GM19455 (cell line): ENCODE measurements at regions not wholly inside any gene's neighbourhood (a gene's known extent, or its start where the extent isn't known, plus 50 kb on each side); places are given as distances from the start of the nearest gene placed in this dataset.

ENCODE experiments used
- ATAC-seq: cut with Tn5 transposase; IDR thresholded peaks from one replicate; pipeline ENCODE4 v1.9.1; 2021; ENCODE audit not compliant: unreplicated experiment

DNA sequence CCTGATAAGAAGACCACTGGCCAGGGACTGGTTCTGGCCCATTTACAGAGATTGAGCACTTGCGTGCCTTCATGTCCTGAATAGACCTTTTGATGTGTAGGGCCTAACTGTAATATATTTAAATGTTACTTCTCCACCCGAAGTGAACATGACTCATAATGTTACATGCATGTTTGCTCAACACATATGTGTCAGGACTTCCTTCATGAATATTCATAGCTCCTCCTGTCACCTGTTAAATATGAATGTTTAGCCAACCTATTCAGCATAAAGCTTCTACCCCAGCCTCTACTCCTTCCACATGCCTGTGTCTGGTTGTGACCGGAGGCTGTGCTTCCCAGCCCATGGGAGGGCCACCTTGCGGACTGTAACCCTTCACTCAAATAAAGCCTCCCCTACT, 457.5 kb downstream of the IRX1 start:
- ATAC-seq, result no peak

DNA sequence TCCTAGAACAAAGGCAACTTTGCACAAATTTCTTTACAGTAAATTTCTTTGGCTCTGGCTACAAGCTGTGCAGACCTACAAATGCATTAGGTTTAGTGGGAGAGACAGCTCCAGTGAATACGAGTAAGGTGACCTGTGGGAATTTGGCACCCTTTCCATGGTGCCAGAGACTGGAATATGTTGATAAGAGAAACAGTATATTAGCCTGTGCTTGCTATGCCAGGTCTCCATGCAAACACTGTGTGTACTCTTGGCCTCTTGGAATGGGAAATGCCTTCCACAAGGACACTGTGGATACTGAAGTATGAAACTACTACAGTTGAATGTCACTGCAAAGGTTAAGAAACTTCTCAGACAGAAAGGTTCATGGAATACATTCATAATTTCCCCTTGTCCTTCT, 458.5 kb downstream of the IRX1 start:
- no peak for ATAC-seq

DNA sequence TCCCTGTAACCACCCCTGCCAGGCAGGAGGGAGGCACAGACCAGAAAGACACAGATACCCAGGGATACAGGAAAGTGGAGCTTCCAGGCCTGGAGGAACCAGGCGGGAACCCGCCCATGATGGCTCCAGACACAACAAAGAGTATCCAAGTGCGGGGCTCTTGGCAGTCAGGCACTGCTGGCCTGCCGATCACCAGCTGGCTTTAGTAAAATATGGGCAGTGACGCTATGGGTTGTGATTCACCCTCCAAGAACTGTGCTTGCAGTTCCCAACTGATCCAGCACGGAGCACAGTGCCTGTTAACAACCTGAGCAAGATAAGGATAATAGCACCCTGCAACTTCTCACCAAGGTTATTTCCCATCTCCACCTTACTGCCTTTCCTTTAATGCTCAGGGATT, 463.3 kb downstream of the IRX1 start:
- no peak for ATAC-seq

DNA sequence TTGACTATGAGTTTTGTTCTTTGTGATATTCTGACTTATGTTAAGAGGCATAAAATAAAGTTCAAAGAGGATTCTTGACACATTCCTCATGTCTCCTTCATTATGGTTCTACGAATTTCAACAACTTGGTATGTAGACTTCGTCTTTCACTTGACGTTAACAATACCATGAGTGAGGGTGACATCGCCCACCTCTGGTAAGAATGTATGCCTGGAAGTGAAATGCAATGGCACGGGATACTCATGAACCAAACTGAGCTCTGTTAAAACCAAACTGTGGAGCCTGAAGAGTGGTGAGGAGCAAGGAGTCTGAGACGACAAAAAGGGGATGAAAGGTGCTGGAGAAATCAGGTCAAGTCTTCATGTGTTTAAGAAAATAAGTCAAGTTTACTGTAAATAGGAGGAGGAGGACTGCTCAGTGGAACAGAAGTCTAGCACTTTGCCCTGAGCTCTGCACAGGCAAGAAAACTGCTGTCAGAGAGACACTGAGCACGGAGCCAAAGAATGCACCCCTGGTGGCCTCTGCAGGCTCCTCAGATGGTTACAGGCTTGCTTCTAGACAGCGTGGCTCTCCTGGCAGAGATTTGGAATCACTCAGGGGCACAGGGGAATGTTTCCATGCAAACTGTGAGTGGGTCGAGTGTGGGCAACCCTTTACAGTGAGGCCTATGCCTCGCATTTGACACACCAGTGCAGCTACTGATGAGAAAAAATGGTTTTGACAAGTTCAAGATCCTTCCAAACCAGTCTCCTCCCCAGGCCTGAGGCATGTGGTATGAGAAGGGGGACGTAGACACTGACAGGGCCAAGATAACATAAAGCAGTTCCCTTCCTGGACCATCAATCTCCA, 470.1 kb downstream of the IRX1 start:
- no peak for ATAC-seq

DNA sequence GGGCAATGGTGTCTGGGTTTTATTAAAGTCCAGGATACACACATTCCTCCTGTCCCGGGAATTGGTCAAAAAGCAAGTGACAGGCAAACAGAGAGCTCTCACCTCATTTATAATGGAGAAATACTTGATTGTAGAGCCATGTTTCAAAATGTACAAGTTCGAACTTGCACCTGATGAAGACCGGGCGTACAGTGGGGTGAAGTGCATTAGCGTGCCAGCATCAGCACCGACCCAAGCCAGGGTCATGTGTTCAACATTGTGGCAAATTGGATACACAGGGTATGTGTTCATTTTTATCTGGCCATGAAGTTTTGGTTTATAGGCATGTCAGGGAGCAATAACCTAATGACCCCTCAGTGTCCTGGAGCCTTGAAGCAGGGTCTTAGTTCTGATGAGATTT, 472.5 kb downstream of the IRX1 start:
- ATAC-seq, result no peak

DNA sequence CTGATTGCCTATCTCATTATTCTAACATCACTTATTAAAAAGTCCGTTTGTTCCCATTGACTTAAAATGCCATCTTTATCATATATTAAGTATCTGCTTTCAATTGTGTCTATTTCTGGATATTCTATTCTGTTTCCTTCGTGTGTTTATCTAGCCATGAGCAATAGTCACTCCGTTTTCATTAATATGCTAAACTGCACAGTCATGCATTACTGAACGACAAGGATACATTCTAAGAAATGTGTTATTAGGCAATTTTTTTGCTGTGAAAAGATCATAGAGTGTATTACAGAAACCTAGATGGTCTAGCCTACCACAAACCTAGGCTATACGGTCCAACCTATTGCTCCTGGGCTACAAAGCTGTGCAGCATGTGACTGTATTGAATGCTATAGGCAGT, 482.9 kb downstream of the IRX1 start:
- no peak for ATAC-seq

DNA sequence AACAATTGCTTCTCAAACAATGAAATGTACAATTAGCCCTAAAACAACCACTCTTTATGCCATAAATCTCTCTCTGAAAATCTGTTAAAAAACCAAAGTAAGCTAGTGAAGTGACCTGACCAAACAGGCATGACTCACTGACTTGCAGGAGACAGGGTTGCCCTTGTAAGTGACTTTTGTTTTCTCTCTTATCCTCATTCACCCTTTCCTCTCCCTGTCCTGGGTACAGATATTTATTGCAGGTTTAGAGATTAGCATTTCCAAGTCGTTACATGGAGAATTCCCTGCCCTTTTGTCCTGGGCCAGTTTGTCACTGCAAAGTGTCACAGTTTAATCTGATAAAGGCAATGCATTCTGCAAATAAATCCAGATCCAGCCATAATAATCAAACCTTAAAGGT, 484.2 kb downstream of the IRX1 start:
- ATAC-seq, result no peak

DNA sequence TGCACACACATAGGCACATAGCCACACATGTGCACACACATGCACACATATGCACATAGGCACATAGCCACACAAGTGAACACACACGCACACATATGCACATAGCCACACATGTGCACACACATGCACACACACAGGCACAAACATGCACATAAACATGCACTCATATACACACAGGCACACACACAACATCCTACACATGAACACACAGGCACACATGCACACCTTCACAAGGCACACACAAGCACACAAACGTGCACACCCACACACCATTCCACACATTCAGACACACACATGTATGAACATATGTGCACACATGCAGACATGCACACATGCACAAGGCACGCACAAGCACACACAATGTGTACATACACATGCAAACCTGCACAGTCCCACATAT, 484.7 kb downstream of the IRX1 start:
- no peak for ATAC-seq

DNA sequence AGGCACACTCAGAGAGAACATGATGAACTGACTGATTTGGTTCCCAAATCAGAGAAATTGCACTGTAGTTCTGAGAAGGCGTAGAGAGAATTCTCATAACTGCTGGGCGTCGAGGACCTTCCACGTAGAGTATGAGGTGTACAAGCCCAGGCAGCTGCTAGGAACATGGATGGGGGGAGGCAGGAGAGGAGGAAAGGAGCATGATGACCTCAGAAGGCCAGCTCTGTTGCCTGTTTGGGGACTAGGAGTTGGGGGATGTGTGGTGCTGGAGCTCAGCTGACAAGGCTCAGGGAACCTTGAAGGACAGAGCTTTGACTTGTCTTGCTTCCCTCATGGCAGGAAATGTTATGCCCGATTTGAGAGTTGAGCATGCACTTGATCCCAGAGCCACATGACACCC, 485.4 kb downstream of the IRX1 start:
- no peak for ATAC-seq

DNA sequence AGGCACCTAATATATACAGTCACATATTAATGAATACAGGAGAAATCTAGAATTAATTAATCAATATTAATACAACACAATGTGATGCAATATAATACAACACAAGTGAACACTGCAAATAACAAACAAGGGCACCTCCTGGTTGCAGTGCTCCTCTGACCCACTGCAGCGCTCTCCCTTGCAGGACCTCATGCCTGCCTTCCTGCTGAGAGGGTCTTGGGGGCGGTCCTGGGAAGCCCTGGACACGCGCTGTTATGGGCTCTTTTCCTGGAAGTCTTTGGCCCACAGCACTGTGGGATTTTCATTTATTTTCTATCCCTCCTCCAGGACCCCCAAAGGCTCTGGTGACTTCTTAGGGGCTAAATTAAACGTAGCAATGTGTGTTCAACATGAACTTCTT, 485.8 kb downstream of the IRX1 start:
- ATAC-seq, result no peak

DNA sequence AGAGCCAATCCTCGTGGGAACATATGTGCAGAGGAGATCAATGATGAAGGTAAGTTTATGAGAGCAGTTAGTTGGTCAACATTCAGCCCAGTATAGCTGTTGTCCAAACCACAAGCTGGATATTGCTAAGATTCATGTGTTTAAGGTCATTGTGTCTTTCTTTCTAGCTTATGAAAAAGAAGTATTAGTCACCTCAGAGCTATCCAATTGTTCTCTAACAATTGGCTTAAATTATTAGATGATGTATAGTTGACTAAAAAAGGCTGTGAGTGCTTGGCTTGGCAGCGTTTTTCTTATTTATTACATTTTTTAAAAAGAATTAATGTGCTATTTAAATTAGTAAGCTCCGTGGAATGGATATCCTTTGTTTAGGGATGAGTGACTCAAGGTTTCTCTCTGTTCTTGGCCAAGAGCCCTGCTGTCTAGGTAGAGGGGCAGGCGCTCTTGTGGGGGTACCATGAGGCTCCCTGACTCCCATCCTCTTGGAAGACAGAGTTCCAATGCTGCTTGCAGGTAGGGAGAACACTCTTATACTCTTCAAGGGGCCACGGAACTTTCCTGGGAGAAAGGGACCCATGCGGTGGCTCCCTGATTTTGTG, 487.4 kb downstream of the IRX1 start:
- no peak for ATAC-seq

DNA sequence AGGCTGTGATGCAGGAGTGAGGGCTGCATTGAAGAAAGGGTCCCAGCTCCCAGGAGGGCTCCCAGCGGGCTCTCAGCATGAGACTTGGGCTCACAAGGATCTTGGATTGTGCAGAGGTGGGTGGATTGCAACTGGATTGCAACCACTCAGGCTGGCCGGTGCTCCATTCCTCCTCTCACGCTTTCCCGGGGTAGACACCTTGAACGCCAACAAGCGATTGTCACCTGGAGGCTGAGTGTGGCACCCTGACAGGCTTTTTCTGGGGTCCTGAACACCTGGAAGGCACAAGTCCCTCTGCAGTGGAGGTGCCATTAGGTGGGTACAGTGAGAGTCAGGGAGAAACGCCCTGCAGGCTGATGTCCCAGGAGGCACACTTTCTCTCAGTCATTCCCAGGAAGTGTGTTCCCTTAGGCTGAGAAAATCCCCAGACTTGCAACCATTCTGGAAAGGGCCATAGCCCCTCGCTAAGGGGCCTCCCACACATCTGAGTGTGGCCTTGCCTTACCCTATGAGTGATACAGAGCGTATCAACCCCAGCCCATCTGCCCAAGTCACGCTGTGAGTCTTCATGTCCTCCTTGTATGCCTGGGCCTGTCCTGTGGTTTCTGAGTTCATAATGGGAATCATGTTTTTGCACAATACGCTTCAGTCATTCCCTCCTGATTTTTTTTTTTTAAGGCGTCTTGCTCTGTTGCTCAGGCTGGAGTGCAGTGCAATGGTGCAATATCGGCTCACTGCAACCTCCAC, 488.1 kb downstream of the IRX1 start:
- no peak for ATAC-seq

DNA sequence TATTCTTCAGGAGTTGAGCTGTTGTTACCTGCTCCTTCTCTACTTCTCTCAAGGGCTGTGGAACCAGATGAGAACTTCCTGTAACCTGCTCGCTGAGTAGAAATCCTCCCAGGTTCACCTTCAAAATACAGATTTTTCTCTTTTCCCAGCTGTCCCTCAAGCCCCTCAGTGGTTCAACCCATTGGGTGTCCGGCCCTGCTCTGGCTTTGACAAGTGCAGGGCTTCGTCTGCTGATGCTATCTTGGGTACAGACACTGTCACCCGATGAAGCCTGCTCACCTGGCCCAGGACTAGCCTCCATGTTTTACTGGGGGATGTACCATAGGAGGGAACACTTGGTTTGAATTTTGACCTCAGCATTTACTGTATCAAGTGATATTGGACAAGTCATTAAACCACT, 490.4 kb downstream of the IRX1 start:
- ATAC-seq, result no peak

DNA sequence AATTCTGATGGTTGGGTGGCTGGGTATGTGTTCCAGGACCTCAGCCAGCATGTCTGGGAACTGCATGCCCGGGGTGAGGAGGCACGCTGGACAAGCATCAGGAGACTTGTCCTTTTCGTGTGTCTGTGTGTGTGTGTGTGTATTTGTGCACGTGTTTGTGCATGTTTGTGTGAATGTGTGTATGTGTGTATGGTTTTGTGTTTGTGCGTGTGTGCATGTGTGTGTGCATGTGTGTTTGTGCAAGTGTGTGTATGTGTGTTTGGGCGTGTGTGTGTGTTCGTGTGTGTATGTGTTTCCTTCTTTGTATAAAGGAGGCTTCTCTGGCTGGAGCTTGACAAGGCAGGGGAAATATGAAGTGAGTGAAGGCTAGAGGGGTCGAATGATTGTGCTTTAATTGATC, 491.5 kb downstream of the IRX1 start:
- no peak for ATAC-seq

DNA sequence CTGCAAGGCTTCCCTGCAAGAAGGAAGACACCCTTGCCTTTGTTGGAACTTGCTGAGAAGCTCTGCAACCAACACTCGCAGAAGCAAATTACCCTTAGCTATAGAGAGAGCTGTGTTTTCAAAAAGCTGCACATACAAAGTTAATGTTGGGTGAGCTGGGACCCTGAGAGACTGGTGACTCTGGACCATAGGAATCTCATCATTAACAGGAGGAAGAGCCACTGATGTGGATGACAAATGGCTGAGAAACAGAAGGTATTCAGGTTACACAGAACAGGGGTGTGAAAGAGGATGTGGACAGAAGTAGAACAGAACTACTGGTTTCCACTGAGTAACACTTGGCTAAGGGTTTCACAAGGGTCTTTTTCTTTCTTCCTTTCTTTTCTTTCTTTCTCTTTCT, 493.5 kb downstream of the IRX1 start:
- no peak for ATAC-seq

DNA sequence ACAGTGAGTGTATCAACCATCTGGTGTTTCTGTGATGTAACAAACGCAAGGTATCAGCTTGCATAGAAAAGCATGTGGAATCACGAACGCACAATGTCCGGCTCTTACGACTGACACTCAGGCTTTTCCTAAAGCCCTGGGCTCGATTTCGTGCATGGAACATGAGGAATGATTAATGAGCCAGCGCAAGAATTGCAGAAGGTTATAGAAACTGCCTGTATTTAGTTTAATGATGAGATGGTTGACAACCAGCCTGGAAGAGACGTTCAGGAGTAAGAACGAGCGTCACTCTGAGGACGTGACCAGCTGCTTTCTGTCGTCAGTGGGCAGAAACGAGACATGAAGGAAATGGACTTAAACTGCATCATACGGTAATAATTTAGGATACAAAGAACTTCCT, 497.6 kb downstream of the IRX1 start:
- ATAC-seq, result no peak

DNA sequence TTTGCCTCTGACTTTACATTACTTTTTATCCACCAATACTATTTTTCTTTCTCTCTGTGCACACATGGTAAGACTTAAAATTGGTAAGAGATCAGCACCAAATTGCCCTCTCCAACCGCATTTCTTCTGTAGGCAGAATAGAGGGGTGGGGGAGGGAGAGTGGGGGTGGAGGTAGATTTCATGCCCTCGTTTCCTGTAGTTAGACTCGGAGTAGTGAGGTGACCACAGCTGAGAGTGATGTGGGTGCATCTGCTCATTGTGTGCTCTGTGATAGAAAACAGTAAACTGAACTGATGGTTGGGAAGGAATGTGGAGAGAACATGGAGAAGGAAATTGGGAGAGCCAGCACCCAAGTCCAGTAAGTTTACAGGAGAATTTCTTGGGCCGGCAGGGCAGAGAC, 498.3 kb downstream of the IRX1 start:
- no peak for ATAC-seq

DNA sequence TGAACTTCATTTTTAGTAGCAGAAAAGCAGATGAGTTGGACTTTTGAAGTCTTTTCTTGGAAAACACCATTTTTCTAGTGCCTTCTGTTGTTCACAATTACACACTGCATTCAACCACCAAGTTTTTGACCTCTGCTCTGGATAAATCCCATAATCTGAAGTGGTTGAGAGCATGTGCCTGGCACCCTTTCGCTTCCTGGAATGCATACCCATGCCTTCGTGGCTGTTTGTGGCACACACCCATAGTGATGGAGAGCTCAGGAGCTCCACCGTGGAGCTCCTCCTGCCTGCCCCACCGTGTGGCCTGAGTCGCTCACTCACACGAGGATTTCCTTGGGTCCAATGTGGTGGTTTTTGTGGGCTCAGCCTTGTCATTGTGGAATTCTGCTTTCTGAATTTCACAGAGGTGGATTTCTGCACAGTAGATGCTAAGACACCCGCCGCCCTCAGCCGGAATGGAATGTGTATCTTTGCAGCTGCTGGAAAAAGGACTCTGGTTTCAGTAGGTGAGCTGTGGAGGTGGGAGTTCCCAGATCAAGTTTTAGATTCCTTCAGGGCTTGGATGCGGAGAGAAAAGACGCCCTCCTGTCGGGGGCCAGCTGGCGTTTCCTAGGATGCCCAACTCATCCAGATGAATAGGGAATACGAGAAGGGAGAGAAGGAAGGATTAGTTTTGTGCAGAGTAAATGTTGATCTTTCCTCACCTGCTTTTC, 500.4 kb downstream of the IRX1 start:
- no peak for ATAC-seq

DNA sequence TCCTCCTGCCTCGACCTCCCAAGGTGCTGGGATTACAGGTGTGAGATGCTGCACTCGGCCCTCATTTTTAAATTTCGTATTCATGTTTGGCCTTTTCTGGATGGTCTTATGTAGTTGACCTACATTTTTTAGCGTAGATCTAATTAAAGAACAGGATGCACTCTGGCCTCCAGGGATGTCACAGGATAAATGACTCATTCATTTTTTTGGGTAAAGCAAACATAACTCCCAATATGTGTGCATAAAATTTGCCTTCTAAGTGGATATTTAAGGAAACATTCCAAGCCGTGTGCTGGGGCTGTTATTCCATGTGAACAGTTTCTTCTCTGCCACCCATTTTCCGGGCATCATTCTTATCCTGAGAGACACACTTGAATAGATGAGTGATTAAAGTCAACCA, 501.6 kb downstream of the IRX1 start:
- ATAC-seq, result no peak

DNA sequence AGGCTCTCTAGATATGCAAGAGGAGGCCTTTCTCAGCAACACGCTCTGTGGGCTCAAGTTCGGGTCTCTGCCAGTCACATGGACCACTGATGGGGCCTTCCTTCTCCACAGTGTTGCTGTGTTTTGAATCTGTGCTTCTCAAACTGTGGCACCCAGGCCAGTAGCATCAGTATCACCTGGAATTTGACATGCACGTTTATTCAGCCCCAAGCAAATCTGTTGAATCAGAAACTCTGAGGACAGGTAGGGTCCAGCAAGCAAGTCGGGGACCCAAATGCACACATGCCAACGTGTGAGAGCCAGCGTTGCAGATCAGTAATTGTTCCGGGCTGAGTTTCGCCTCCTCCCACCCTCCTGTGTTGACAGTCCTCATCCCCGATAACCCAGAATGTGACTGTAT, 502.6 kb downstream of the IRX1 start:
- ATAC-seq, result no peak

DNA sequence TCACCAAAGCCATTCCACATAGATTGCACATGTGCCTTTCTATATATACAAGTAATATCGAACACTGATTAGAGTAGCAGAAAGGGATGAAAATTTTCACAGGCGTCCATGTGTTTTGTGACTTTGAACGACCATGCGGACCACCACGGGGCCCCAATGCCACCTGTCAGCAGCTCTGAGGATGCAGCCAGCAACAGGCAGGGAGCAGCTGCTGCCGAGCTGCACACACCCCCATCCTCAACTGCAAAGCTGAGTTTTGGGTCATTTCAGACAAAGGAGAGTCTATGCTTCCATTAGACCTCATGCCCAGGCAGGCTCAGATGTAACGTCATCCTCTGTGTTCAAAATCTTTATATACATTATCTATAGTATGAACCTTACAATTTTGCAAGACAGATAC, 503.8 kb downstream of the IRX1 start:
- ATAC-seq, result no peak

DNA sequence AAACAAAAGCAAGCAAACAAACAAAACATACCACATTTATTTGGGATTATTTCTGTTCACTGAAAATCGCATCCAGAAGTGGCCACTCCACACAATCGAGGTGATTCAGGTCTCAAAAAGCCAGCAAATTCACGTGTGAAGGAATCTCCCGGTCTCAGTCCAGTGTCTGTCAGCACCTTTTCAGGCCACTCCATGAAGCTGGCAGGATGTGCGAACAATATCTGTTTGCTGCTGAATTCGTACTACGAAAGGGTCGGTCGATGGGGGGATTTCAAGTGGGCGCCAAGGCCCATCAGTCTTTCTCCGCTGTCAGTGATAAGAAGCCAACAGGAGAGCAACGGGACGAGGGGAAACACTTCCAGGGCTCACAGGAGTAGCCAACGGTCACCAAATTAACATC, 505.1 kb downstream of the IRX1 start:
- no peak for ATAC-seq
